ENCODE measurements at regions not wholly inside any gene's neighbourhood (a gene's known extent, or its start where the extent isn't known, plus 50 kb on each side); places are given as distances from the start of the nearest gene placed in this dataset.

GRCh38 chr3:135865553-135865952, 100.0 kb upstream of the PPP2R3A start:
- DNase-seq (ENCODE audit: low spot score), result no peak

DNA sequence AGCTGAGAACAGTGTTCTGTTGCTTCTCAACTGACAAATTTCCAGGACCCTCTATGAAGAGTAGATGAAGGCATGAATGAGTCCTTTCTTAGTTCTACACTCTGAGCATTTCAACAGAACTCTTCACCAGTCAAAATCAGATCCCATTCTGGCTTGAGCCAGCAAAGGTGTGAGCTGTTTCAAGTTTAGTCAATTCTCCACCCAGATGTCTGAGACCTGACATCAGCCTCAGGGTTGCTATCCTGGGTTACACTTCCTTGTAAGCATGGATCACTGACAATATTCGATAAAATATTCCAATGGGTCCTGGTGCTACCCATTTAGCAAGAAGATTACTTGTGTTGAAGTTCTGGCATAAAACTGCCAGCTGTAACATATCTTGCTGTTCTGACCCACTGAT, 97.6 kb upstream of the PPP2R3A start:
- no peak for DNase-seq (ENCODE audit: low spot score)

GRCh38 chr3:135868801-135869200, 96.7 kb upstream of the PPP2R3A start:
- DNase-seq (ENCODE audit: low spot score), result no peak

GRCh38 chr3:135869439-135870105, 96.0 kb upstream of the PPP2R3A start:
- DNase-seq (ENCODE audit: low spot score), result no peak

- no peak for DNase-seq (ENCODE audit: low spot score)
Measured at GRCh38 chr3:135871311-135871710, 94.2 kb upstream of the PPP2R3A start.

GRCh38 chr3:135874035-135874434, 91.5 kb upstream of the PPP2R3A start:
- DNase-seq (ENCODE audit: low spot score), result no peak

GRCh38 chr3:135878501-135878900, 87.0 kb upstream of the PPP2R3A start:
- DNase-seq (ENCODE audit: low spot score), result no peak

GRCh38 chr3:135885885-135886284, 79.6 kb upstream of the PPP2R3A start:
- no peak for DNase-seq (ENCODE audit: low spot score)

GRCh38 chr3:135887220-135887619, 78.3 kb upstream of the PPP2R3A start:
- no peak for DNase-seq (ENCODE audit: low spot score)

- DNase-seq (ENCODE audit: low spot score), result no peak
Measured at GRCh38 chr3:135889443-135889842, 76.1 kb upstream of the PPP2R3A start.

GRCh38 chr3:135891121-135891520, 74.4 kb upstream of the PPP2R3A start:
- DNase-seq (ENCODE audit: low spot score), result no peak

- peak; percentile 23 for DNase-seq (ENCODE audit: low spot score)
Measured at GRCh38 chr3:135895106-135895733, 70.3 kb upstream of the PPP2R3A start.

GRCh38 chr3:135895734-135896121, 69.8 kb upstream of the PPP2R3A start:
- DNase-seq (ENCODE audit: low spot score), result no peak

- DNase-seq (ENCODE audit: low spot score), result no peak
Measured at GRCh38 chr3:135896613-135897012, 68.9 kb upstream of the PPP2R3A start.

GRCh38 chr3:135897715-135898114, 67.8 kb upstream of the PPP2R3A start:
- DNase-seq (ENCODE audit: low spot score), result no peak

DNA sequence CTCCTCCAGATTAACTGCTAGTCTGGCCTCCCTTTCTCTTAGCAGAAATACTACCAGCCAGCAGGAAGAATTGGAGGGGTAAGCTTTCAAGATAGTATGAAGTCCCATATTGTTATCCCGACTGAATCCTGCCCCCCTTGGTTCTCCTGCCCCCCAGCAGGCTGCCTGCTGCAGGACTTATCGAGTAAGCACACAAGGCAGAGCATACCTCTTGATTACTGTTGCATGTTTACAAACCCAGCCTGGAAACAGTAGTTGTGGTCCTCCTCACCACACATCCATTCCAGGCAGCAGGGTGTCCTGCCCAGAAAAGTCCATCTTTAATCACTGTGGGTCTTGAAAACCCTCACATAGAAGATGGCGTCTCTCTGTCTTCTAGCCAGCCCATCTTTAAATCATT, 66.8 kb upstream of the PPP2R3A start:
- no peak for DNase-seq (ENCODE audit: low spot score)

GRCh38 chr3:135905058-135905724, 60.3 kb upstream of the PPP2R3A start:
- no peak for DNase-seq (ENCODE audit: low spot score)

GRCh38 chr3:135907422-135908165, 57.9 kb upstream of the PPP2R3A start:
- no peak for DNase-seq (ENCODE audit: low spot score)

DNA sequence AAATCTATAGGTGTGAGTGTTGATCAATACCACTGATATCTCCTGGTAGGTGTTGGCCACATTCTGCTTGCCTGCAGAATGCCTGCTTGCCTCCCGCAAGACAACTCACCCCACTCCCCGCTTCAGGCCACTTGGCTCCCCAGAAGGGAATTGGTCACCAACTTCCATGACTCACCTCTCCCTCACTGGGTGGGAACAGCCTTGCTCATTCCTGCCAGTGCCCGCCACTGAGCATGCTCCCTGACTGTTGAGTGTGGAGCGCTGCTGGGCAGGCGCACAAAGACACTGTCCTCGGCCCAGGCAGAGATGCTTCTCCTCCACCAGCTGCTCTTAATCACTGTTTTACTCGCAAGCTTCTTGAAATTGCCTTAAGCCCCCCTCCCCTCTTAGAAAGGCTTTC, 57.3 kb upstream of the PPP2R3A start:
- DNase-seq (ENCODE audit: low spot score), result no peak

DNA sequence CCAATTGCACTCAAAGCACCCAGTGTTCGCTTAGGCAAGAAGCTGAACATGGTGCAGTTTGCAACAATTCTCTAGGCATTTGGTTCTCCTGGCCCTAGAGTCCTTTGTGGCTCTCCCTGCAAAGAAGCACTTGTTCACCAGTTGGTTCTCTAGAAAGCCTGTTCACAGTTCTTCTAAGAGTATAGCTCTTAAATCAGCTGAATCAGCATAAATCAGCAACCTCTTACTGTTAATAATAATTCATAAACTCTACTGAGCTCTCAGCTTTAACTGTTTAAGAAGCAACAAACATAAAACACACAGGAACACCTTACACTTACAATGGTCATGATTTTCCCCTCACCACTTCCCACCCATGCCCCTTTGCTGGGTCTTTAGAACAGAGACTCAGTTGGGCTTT, 56.8 kb upstream of the PPP2R3A start:
- DNase-seq (ENCODE audit: low spot score), result no peak

GRCh38 chr3:135911110-135911509, 54.4 kb upstream of the PPP2R3A start:
- DNase-seq (ENCODE audit: low spot score), result no peak

DNA sequence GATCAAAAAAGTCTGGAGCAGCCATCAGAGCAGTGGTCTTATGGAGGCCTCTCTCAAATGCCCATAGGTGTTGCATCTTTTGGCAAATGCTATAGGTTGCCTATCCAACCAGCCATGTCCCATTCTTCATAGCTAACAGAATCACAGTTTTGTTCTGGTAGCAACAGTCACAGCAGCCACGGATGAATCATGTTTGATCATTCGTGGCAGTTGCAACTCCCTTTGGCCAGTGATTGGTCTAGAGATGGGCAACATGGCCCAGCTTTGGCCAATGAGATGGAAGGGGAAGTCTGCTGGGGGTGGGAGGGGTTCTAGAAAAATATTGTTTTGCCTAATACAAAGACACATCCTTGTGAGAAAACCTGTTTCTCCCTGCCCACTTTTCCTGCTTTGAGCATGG, 50.3 kb upstream of the PPP2R3A start:
- DNase-seq (ENCODE audit: low spot score), result no peak

All from CD4-positive, alpha-beta T cell treated with Interleukin-2 at 100 ng/mL for 4 hours (primary cell).